Spinal cord (tissue), 9 donors: ENCODE measurements at regions not wholly inside any gene's neighbourhood (a gene's known extent, or its start where the extent isn't known, plus 50 kb on each side); places are given as distances from the start of the nearest gene placed in this dataset.

Experiments used
- DNase-seq, 6 donors: peaks; one replicate each; pipeline versions ENCODE4 v3.0.0 to v3.0.0-alpha.2; 2013 to 2015; ENCODE audit warnings: low spot score in 6 of 6, low read depth in 4 of 6
- H3K27ac ChIP-seq: one replicate; pipeline ENCODE4 v1.5.1; 2013; ENCODE audit warnings: low read depth, low read length, control low read depth
- H3K27me3 ChIP-seq: one replicate; pipeline ENCODE4 v1.6.1; 2013; ENCODE audit warnings: low read length; ENCODE audit not compliant: control insufficient read depth, insufficient read depth
- H3K36me3 ChIP-seq: one replicate; pipeline ENCODE4 v1.6.1; 2013; ENCODE audit warnings: low read length; ENCODE audit not compliant: control insufficient read depth, insufficient read depth
- H3K4me1 ChIP-seq: one replicate; pipeline ENCODE4 v1.6.1; 2013; ENCODE audit warnings: low read length; ENCODE audit not compliant: control insufficient read depth, insufficient read depth
- H3K4me3 ChIP-seq: one replicate; pipeline ENCODE4 v1.5.1; 2013; ENCODE audit warnings: low read depth, low read length, control low read depth
- H3K9me3 ChIP-seq: one replicate; pipeline ENCODE4 v1.6.1; 2013; ENCODE audit warnings: low read length; ENCODE audit not compliant: control insufficient read depth, insufficient read depth
- WGBS: methylation state at CpG from one replicate; pipeline ENCODE4 v1.1.5; 2013; ENCODE audit warnings: missing lambda C conversion rate; ENCODE audit not compliant: insufficient coverage; 5-methylcytosine and 5-hydroxymethylcytosine counted together
- donor health status: healthy.

DNA sequence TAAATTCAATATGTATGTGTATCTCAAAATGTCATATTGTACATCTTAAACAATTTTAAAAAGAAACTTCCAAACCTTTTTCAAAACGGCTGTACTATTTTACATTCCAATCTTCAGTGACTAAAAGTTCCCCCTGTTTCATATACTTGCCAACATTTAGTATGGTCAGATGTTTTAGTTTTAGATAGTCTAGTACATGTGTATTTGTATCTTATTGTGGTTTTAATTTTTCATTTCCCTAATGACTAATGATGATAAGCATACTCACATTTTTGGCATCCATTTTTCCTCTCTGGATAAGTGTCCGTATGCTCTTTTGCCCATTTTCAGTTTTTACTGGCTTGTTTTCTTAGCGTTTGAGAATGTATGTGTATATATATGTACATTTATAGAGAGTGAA, 212.2 kb upstream of the MAGEB18 start:
- WGBS = no CpG with 5 or more reads among the region's 3 CpGs

DNA sequence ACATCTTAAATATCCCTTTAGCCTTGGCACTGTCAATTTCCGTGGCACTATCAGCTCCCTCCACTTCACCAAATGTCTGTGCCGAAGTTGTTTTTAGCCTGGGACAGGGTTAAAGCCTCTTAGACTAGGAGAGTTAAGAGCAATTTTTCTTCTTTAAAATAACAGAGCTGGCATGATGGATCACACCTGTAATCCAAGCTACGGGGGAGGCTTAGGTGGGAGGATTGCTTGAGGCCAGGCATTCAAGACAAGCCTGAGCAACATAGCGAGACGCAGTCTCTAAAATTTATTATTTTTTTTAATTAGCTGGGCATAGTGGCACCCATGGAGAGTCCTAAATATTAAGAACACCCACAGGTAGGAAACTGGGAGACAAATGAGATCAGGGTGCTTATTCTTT, 209.8 kb upstream of the MAGEB18 start:
- no peak for DNase-seq
- no peaks in the 10 kb centered on the region for H3K9me3 ChIP-seq
- WGBS = no CpG with 5 or more reads among the region's 5 CpGs

More for the DNA sequence above, 212.2 kb upstream of the MAGEB18 start:
- H3K4me1 ChIP-seq = no peaks in the 10 kb centered on the region
- no peak overlapping the region for H3K4me3 ChIP-seq
- no peaks in the 10 kb centered on the region for H3K9me3 ChIP-seq
- no peak overlapping the region for H3K27ac ChIP-seq
- no peaks in the 10 kb centered on the region for H3K27me3 ChIP-seq
- no peak for DNase-seq
- H3K36me3 ChIP-seq = no peaks in the 10 kb centered on the region

DNA sequence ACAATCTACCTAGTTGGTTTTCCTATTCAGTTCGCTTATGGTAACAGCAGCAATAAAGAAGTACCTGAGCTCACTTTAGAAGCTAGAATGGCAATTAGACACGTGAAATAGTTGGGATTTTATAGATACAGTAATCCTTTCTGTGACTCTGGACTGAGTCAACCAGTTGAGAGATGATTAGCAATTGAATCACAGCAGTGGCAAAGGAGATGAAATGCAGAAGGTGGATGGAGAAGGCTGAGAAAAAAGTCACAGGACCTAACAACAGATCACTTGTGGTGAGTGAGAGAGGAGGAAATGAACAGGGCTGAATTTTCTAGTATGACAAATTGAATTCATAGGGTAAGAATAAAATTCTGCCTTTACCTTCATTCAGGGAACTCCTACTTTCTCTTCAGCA, 197.1 kb upstream of the MAGEB18 start:
- Histone ChIP-seq H3K27ac (no peak overlapping the region), H3K36me3 (no peaks in the 10 kb centered on the region), H3K27me3 (no peaks in the 10 kb centered on the region), H3K4me1 (no peaks in the 10 kb centered on the region), H3K9me3 (peaks cover 4% of the 10 kb centered on the region), H3K4me3 (no peak overlapping the region)
- no peak for DNase-seq
- 11% methylated on average over 1 of the region's 2 CpGs for WGBS

More for the DNA sequence above, 209.8 kb upstream of the MAGEB18 start:
- Histone ChIP-seq H3K36me3 (no peaks in the 10 kb centered on the region), H3K4me3 (no peak overlapping the region), H3K27me3 (no peaks in the 10 kb centered on the region), H3K4me1 (no peaks in the 10 kb centered on the region), H3K27ac (no peak overlapping the region)

GRCh38 chrX:25941559-25942250, 196.4 kb upstream of the MAGEB18 start:
- peak in 1 of 6 donors; percentile 18 for DNase-seq
- no peaks in the 10 kb centered on the region for H3K27me3 ChIP-seq
- H3K27ac ChIP-seq = no peak overlapping the region
- no peaks in the 10 kb centered on the region for H3K4me1 ChIP-seq
- peaks cover 8% of the 10 kb centered on the region for H3K9me3 ChIP-seq
- no peaks in the 10 kb centered on the region for H3K36me3 ChIP-seq
- 57% methylated on average over 2 of the region's 4 CpGs for WGBS
- no peak overlapping the region for H3K4me3 ChIP-seq

- H3K4me1 ChIP-seq = no peaks in the 10 kb centered on the region
- H3K36me3 ChIP-seq = no peaks in the 10 kb centered on the region
- no peak overlapping the region for H3K27ac ChIP-seq
- peak in 1 of 6 donors; percentile 2 for DNase-seq
- H3K4me3 ChIP-seq = no peak overlapping the region
- WGBS = 25% methylated on average over 9 of the region's 12 CpGs
- no peaks in the 10 kb centered on the region for H3K9me3 ChIP-seq
- H3K27me3 ChIP-seq = no peaks in the 10 kb centered on the region
Observed at GRCh38 chrX:25968920-25969319, 169.2 kb upstream of the MAGEB18 start.

- Histone ChIP-seq H3K36me3 (no peaks in the 10 kb centered on the region), H3K27ac (no peak overlapping the region), H3K9me3 (no peaks in the 10 kb centered on the region), H3K4me1 (no peaks in the 10 kb centered on the region), H3K27me3 (no peaks in the 10 kb centered on the region), H3K4me3 (no peak overlapping the region)
- no peak for DNase-seq
- WGBS = 56% methylated on average over 9 of the region's 10 CpGs
Observed at GRCh38 chrX:25976683-25977310, 161.3 kb upstream of the MAGEB18 start.

GRCh38 chrX:25998687-25999086, 139.5 kb upstream of the MAGEB18 start:
- Histone ChIP-seq H3K4me1 (no peaks in the 10 kb centered on the region), H3K27me3 (no peaks in the 10 kb centered on the region), H3K4me3 (no peak overlapping the region), H3K9me3 (no peaks in the 10 kb centered on the region), H3K36me3 (no peaks in the 10 kb centered on the region), H3K27ac (no peak overlapping the region)
- DNase-seq = no peak
- WGBS = no CpG with 5 or more reads among the region's 1 CpG

DNA sequence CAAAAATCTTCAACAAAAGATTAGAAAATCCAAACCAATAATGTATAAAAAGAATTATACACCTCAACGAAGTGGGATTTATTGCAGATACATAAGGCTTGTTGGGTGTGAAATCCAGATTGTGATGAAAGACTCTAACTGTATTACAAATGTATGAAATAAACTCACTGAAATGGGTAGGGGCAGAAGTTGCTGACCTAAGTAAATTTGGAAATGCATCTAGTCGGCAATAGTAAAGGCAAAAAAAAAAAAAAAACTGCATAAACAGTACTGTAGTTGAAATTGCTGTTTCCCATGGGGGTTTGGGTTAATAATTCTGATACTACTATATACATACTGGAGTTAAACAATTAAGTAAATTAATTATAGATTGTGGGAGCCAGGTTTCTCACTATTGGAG, 130.7 kb upstream of the MAGEB18 start:
- Histone ChIP-seq H3K4me3 (no peak overlapping the region), H3K4me1 (no peaks in the 10 kb centered on the region), H3K27ac (no peak overlapping the region), H3K27me3 (no peaks in the 10 kb centered on the region), H3K9me3 (no peaks in the 10 kb centered on the region), H3K36me3 (no peaks in the 10 kb centered on the region)
- no CpG with 5 or more reads among the region's 2 CpGs for WGBS
- no peak for DNase-seq

GRCh38 chrX:26008042-26008441, 130.1 kb upstream of the MAGEB18 start:
- no peaks in the 10 kb centered on the region for H3K27me3 ChIP-seq
- no peaks in the 10 kb centered on the region for H3K9me3 ChIP-seq
- no peaks in the 10 kb centered on the region for H3K4me1 ChIP-seq
- no peak for DNase-seq
- no peaks in the 10 kb centered on the region for H3K36me3 ChIP-seq
- no peak overlapping the region for H3K4me3 ChIP-seq
- WGBS = no CpG with 5 or more reads among the region's 2 CpGs
- no peak overlapping the region for H3K27ac ChIP-seq

DNA sequence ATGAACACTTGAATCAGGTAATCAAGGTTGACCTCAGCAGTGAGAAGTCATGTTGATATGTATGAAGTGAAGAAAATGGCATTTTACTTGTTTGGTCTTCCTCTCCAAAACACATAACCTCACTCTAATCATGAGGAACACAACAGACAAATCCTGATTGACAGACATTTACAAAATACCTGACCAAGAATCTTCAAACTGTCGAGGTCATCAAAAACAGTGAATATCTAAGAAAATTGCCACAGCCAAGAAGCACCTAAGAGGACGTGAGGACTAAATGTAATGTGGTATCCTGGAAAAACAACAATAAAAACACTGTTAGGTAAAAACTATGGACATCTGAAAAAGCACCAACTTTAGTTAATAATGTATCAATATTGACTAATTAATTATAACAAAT, 129.5 kb upstream of the MAGEB18 start:
- no peak overlapping the region for H3K4me3 ChIP-seq
- H3K27ac ChIP-seq = no peak overlapping the region
- no peak for DNase-seq
- no peaks in the 10 kb centered on the region for H3K27me3 ChIP-seq
- H3K4me1 ChIP-seq = no peaks in the 10 kb centered on the region
- WGBS = no CpG with 5 or more reads among the region's 2 CpGs
- H3K36me3 ChIP-seq = no peaks in the 10 kb centered on the region
- no peaks in the 10 kb centered on the region for H3K9me3 ChIP-seq
